Osteoblast (primary cell): ENCODE measurements at regions not wholly inside any gene's neighbourhood (a gene's known extent, or its start where the extent isn't known, plus 50 kb on each side); places are given as distances from the start of the nearest gene placed in this dataset.

ENCODE experiments used
- DNase-seq: peaks from one replicate; pipeline ENCODE4 v3.0.0; 2011; ENCODE audit warnings: low spot score, mixed read lengths; ENCODE audit not compliant: insufficient read length; ENCODE audit errors: missing footprints
- H2AFZ ChIP-seq: 2 replicates; pipeline ENCODE4 v1.6.0; 2011; ENCODE audit warnings: mild to moderate bottlenecking, low read length
- H3K27ac ChIP-seq: 2 replicates; pipeline ENCODE4 v1.5.1; 2011; ENCODE audit warnings: mild to moderate bottlenecking, low read depth, low read length, moderate library complexity
- H3K27me3 ChIP-seq: 2 replicates; pipeline ENCODE4 v1.6.0; 2012; ENCODE audit warnings: mild to moderate bottlenecking, control low read depth, inconsistent platforms, low read length, moderate library complexity; ENCODE audit not compliant: insufficient read depth
- H3K36me3 ChIP-seq: 2 replicates; pipeline ENCODE4 v1.5.1; 2011; ENCODE audit warnings: mild to moderate bottlenecking, low read length, control low read depth, moderate library complexity; ENCODE audit not compliant: insufficient read depth
- H3K4me1 ChIP-seq: 2 replicates; pipeline ENCODE4 v1.5.1; 2011; ENCODE audit warnings: mild to moderate bottlenecking, low read length, control low read depth, moderate library complexity; ENCODE audit not compliant: insufficient read depth
- H3K4me2 ChIP-seq: 2 replicates; pipeline ENCODE4 v1.6.0; 2011; ENCODE audit warnings: mild to moderate bottlenecking, low read length; ENCODE audit not compliant: insufficient read depth
- H3K4me3 ChIP-seq: fragments of 200-600 bp; sonication (generic); 3 replicates; pipeline ENCODE4 v1.5.1; 2012; ENCODE audit warnings: mild to moderate bottlenecking, low read length, inconsistent platforms; ENCODE audit not compliant: insufficient read depth
- H3K79me2 ChIP-seq: 2 replicates; pipeline ENCODE4 v1.6.0; 2012; ENCODE audit warnings: mild to moderate bottlenecking, low read length, control low read depth, inconsistent platforms; ENCODE audit not compliant: insufficient read depth
- H3K9me3 ChIP-seq: 2 replicates; pipeline ENCODE4 v1.5.1; 2011; ENCODE audit warnings: low read depth, low read length, control low read depth
- H4K20me1 ChIP-seq: 2 replicates; pipeline ENCODE4 v1.6.0; 2012; ENCODE audit warnings: mild to moderate bottlenecking, low read length, control low read depth; ENCODE audit not compliant: insufficient read depth
- TF ChIP-seq, protein P1 (sequence below): IDR thresholded peaks from 2 replicates; pipeline ENCODE4 v1.5.1; 2011; ENCODE audit warnings: mild to moderate bottlenecking, low read depth, low read length, moderate library complexity; ENCODE audit errors: extremely low read depth

DNA sequence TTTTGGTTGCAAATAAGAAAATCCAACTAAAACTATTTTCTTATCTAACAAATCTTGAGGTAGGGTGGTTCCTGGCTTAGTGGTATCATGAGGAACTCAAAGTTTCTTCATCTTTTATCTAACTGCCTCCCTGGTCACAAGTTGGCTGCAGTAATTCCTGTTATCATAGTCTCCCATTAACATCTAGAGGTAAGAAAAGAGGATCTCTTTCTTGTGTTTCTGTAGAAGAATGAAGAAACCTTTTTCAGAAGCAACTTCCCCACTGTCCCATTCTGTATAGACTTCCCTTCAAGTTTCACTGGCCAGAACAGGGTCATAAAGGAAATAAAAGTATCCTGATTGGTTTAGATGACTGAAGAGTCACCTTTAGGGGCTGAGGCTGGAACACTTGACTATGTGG lies 81.8 kb upstream of the ELL2 start:
- no peaks in the 10 kb centered on the region for H3K36me3 ChIP-seq
- no peak overlapping the region for H2AFZ ChIP-seq
- TF ChIP-seq, protein P1, sequence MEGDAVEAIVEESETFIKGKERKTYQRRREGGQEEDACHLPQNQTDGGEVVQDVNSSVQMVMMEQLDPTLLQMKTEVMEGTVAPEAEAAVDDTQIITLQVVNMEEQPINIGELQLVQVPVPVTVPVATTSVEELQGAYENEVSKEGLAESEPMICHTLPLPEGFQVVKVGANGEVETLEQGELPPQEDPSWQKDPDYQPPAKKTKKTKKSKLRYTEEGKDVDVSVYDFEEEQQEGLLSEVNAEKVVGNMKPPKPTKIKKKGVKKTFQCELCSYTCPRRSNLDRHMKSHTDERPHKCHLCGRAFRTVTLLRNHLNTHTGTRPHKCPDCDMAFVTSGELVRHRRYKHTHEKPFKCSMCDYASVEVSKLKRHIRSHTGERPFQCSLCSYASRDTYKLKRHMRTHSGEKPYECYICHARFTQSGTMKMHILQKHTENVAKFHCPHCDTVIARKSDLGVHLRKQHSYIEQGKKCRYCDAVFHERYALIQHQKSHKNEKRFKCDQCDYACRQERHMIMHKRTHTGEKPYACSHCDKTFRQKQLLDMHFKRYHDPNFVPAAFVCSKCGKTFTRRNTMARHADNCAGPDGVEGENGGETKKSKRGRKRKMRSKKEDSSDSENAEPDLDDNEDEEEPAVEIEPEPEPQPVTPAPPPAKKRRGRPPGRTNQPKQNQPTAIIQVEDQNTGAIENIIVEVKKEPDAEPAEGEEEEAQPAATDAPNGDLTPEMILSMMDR: no peak
- H3K4me2 ChIP-seq: no peak overlapping the region
- no peaks in the 10 kb centered on the region for H3K27me3 ChIP-seq
- no peaks in the 10 kb centered on the region for H4K20me1 ChIP-seq
- H3K9me3 ChIP-seq: no peaks in the 10 kb centered on the region
- H3K4me1 ChIP-seq: no peaks in the 10 kb centered on the region
- no peaks in the 10 kb centered on the region for H3K79me2 ChIP-seq
- no peak overlapping the region for H3K4me3 ChIP-seq
- H3K27ac ChIP-seq: no peak overlapping the region
- no peak for DNase-seq

DNA sequence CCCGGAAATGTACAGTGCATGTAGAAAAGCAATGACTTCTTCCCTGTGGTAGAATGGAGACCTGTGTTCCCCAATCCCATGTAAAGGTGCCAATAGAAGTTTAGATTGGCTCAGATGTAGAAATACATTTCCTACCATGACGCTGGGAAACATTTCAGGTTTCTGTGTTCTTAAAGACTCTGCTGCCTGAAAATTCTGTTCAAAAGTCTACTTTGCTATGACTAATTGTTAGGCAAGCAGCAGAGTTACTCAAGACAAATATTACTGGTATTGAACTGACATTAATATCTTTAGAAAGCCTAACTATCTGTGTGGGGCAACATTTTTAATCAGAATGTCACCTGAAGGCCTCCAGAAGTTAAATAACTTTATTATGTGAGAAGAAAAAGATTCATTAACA lies 75.5 kb upstream of the ELL2 start:
- H4K20me1 ChIP-seq: no peaks in the 10 kb centered on the region
- H3K4me2 ChIP-seq: peak overlapping the region; percentile 62
- H3K27me3 ChIP-seq: no peaks in the 10 kb centered on the region
- peak; percentile 3 for DNase-seq
- no peaks in the 10 kb centered on the region for H3K36me3 ChIP-seq
- peak overlapping the region; percentile 83 for H2AFZ ChIP-seq
- TF ChIP-seq, protein P1: no peak
- peaks cover 17% of the 10 kb centered on the region for H3K4me1 ChIP-seq
- no peak overlapping the region for H3K4me3 ChIP-seq
- no peaks in the 10 kb centered on the region for H3K9me3 ChIP-seq
- peak overlapping the region; percentile 21 for H3K27ac ChIP-seq
- H3K79me2 ChIP-seq: no peaks in the 10 kb centered on the region

GRCh38 chr5:96036301-96036700 lies 74.7 kb upstream of the ELL2 start:
- Histone ChIP-seq H3K36me3 (no peaks in the 10 kb centered on the region), H3K27me3 (no peaks in the 10 kb centered on the region), H3K4me1 (peaks cover 25% of the 10 kb centered on the region), H3K4me3 (no peak overlapping the region), H3K4me2 (no peak overlapping the region), H3K79me2 (no peaks in the 10 kb centered on the region), H2AFZ (no peak overlapping the region), H3K27ac (no peak overlapping the region), H3K9me3 (no peaks in the 10 kb centered on the region), H4K20me1 (no peaks in the 10 kb centered on the region)
- TF ChIP-seq, protein P1: no peak
- DNase-seq: no peak

GRCh38 chr5:96035796-96036195 lies 74.1 kb upstream of the ELL2 start:
- Histone ChIP-seq H3K4me3 (no peak overlapping the region), H3K4me2 (no peak overlapping the region), H3K27ac (no peak overlapping the region), H3K27me3 (no peaks in the 10 kb centered on the region), H3K36me3 (no peaks in the 10 kb centered on the region), H4K20me1 (no peaks in the 10 kb centered on the region), H3K4me1 (peaks cover 27% of the 10 kb centered on the region), H3K79me2 (no peaks in the 10 kb centered on the region), H3K9me3 (no peaks in the 10 kb centered on the region), H2AFZ (no peak overlapping the region)
- TF ChIP-seq, protein P1: no peak
- DNase-seq: no peak
